HepG2 (cell line): ENCODE measurements at regions not wholly inside any gene's neighbourhood (a gene's known extent, or its start where the extent isn't known, plus 50 kb on each side); places are given as distances from the start of the nearest gene placed in this dataset.

ENCODE experiments used
- AGO2 ChIP-seq: fragments of 200-400 bp; formaldehyde crosslinking; optimal IDR thresholded peaks from 2 replicates; pipeline ENCODE3; 2017; ENCODE audit warnings: mild to moderate bottlenecking, low read depth, low read length, moderate library complexity
- ARID5B ChIP-seq: IDR thresholded peaks from 2 replicates; pipeline ENCODE4 v1.4.0; 2020; ENCODE audit warnings: mild to moderate bottlenecking, missing genetic modification reagents
- CERS6 ChIP-seq: sonication (generic); formaldehyde crosslinking; IDR thresholded peaks from 2 replicates; pipeline ENCODE4 v1.5.0; 2020; ENCODE audit warnings: missing genetic modification reagents
- EP300 ChIP-seq, 3 experiments: sonication (generic) in 1 of 3; formaldehyde crosslinking in 1 of 3; IDR thresholded peaks; 2 replicates each; pipeline versions ENCODE4 v1.5.1 to v1.6.1; 2011 to 2020; ENCODE audit warnings: low read depth in 2 of 3, low read length in 2 of 3, borderline replicate concordance in 1 of 3, improper control_type of control experiment in 1 of 3, mild to moderate bottlenecking in 1 of 3, missing genetic modification reagents in 1 of 3, moderate library complexity in 1 of 3
- FOSL2 ChIP-seq: sonication (generic); formaldehyde crosslinking; IDR thresholded peaks from 2 replicates; pipeline ENCODE4 v1.4.0; 2020; ENCODE audit warnings: missing genetic modification reagents
- HDAC2 ChIP-seq: sonication (generic); formaldehyde crosslinking; IDR thresholded peaks from 2 replicates; pipeline ENCODE4 v1.4.0; 2020; ENCODE audit warnings: missing genetic modification reagents
- HNF4A ChIP-seq: sonication (generic); formaldehyde crosslinking; IDR thresholded peaks from 2 replicates; pipeline ENCODE4 v1.4.0; 2020; ENCODE audit warnings: missing genetic modification reagents
- JARID2 ChIP-seq: sonication (generic); formaldehyde crosslinking; IDR thresholded peaks from 2 replicates; pipeline ENCODE4 v1.8.1; 2023; ENCODE audit warnings: missing genetic modification reagents, inconsistent platforms; ENCODE audit not compliant: insufficient replicate concordance
- JUNB ChIP-seq: sonication (generic); formaldehyde crosslinking; IDR thresholded peaks from 2 replicates; pipeline ENCODE4 v1.8.0; 2022; ENCODE audit warnings: missing genetic modification reagents, mild to moderate bottlenecking, borderline replicate concordance
- MBD4 ChIP-seq: IDR thresholded peaks from 2 replicates; pipeline ENCODE4 v1.6.1; 2012; ENCODE audit warnings: low read length, inconsistent platforms, borderline replicate concordance
- MXD3 ChIP-seq: IDR thresholded peaks from 2 replicates; pipeline ENCODE4 v1.6.1; 2016; ENCODE audit warnings: mild to moderate bottlenecking, missing biosample characterization, missing genetic modification reagents
- SOX6 ChIP-seq, 2 experiments: fragments of 450-650 bp in 1 of 2; sonication (generic) in 1 of 2; formaldehyde crosslinking in 1 of 2; IDR thresholded peaks; 2 replicates each; pipeline versions ENCODE4 v1.4.0 to v1.6.1; 2017 to 2020; ENCODE audit warnings: antibody characterized with exemption in 1 of 2, mild to moderate bottlenecking in 1 of 2, missing genetic modification reagents in 1 of 2
- TARDBP ChIP-seq: sonication (generic); formaldehyde crosslinking; IDR thresholded peaks from 2 replicates; pipeline ENCODE4 v1.8.0; 2022; ENCODE audit warnings: mild to moderate bottlenecking, missing genetic modification reagents
- ZEB1 ChIP-seq: IDR thresholded peaks from 2 replicates; pipeline ENCODE4 v1.6.1; 2012; ENCODE audit warnings: mild to moderate bottlenecking, low read depth, inconsistent platforms; ENCODE audit not compliant: insufficient replicate concordance
- ZNF160 ChIP-seq: sonication (generic); formaldehyde crosslinking; IDR thresholded peaks from 2 replicates; pipeline ENCODE4 v1.8.0; 2022; ENCODE audit warnings: mild to moderate bottlenecking, inconsistent platforms, missing genetic modification reagents
- ZNF260 ChIP-seq: sonication (generic); formaldehyde crosslinking; IDR thresholded peaks from 2 replicates; pipeline ENCODE4 v1.4.0; 2020; ENCODE audit warnings: missing genetic modification reagents, low read depth, mild to moderate bottlenecking, borderline replicate concordance
- ZNF646 ChIP-seq: sonication (generic); formaldehyde crosslinking; IDR thresholded peaks from 2 replicates; pipeline ENCODE4 v1.9.0; 2021; ENCODE audit warnings: mild to moderate bottlenecking, missing genetic modification reagents

- TF ChIP-seq ZNF646 (no peak), ZEB1 (peak; percentile 37), HNF4A (0 out of 2 replicates have a peak, but pooled peaks have one; percentile 7), AGO2 (no peak), ZNF160 (no peak), JARID2 (CRISPR knock-in tag) (no peak), CERS6 (CRISPR knock-in tag) (no peak), MBD4 (no peak; the same call in 1 of the 2 replicates), TARDBP (CRISPR knock-in tag) (no peak), HDAC2 (0 out of 2 replicates have a peak, but pooled peaks have one; percentile 9), JUNB (CRISPR knock-in tag) (0 out of 2 replicates have a peak, but pooled peaks have one; percentile 31), ZNF260 (CRISPR knock-in tag) (no peak), SOX6 (IDR thresholded peaks at IDR 0.05) (no peak), SOX6 (CRISPR knock-in tag; IDR thresholded peaks at IDR 0.05) (peak; percentile 86), ARID5B (peak; percentile 60; the same call in 1 of the 2 replicates), EP300 (IDR thresholded peaks at IDR 0.05; ENCODE audit: low read depth in 2 of 2, low read length in 2 of 2) (peak in 1 of 2 experiments; percentile 56; a peak in 2 of 4 replicates), EP300 (CRISPR knock-in tag; IDR thresholded peaks at IDR 0.05; ENCODE audit: borderline replicate concordance) (peak; percentile 55; the same call in 1 of the 2 replicates), FOSL2 (peak; percentile 86), MXD3 (CRISPR knock-in tag) (no peak)
Observed at GRCh38 chr3:193946945-193947344, 189.0 kb upstream of the HES1 start (continued).
